GM12873 (cell line): ENCODE measurements at regions not wholly inside any gene's neighbourhood (a gene's known extent, or its start where the extent isn't known, plus 50 kb on each side); places are given as distances from the start of the nearest gene placed in this dataset.
A peak's percentile ranks its signal among the peaks of the same experiment; 100 is the strongest.

Source experiments
- CTCF ChIP-seq: IDR thresholded peaks from 2 replicates; pipeline ENCODE4 v1.5.1; 2012; ENCODE audit warnings: low read depth, mild to moderate bottlenecking, moderate library complexity, low read length, control low read depth; ENCODE audit not compliant: insufficient read depth; ENCODE audit errors: missing control alignments

GRCh38 chr10:78934994-78935602, 133.7 kb upstream of the ZMIZ1 start:
- TF ChIP-seq CTCF, result no peak

GRCh38 chr10:78935697-78936407, 132.9 kb upstream of the ZMIZ1 start:
- TF ChIP-seq CTCF, result no peak

- no peak for TF ChIP-seq CTCF
Measured at GRCh38 chr10:78936412-78937342, 132.1 kb upstream of the ZMIZ1 start.

GRCh38 chr10:78937393-78937792, 131.4 kb upstream of the ZMIZ1 start:
- no peak for TF ChIP-seq CTCF

- peak; percentile 44 for TF ChIP-seq CTCF
Measured at GRCh38 chr10:78937800-78938694, 130.7 kb upstream of the ZMIZ1 start.

- TF ChIP-seq CTCF, result no peak
Measured at GRCh38 chr10:78938695-78939672, 129.8 kb upstream of the ZMIZ1 start.
